ENCODE measurements at regions not wholly inside any gene's neighbourhood (a gene's known extent, or its start where the extent isn't known, plus 50 kb on each side); places are given as distances from the start of the nearest gene placed in this dataset.

- Histone ChIP-seq H3K27me3 (ENCODE audit: insufficient read depth, poor library complexity, severe bottlenecking) (peaks cover 10% of the 10 kb centered on the region), H3K4me3 (replicated peaks; ENCODE audit: insufficient read depth, low read length) (no peak overlapping the region), H3K27ac (replicated peaks) (no peak overlapping the region)
- TF ChIP-seq, protein P1, sequence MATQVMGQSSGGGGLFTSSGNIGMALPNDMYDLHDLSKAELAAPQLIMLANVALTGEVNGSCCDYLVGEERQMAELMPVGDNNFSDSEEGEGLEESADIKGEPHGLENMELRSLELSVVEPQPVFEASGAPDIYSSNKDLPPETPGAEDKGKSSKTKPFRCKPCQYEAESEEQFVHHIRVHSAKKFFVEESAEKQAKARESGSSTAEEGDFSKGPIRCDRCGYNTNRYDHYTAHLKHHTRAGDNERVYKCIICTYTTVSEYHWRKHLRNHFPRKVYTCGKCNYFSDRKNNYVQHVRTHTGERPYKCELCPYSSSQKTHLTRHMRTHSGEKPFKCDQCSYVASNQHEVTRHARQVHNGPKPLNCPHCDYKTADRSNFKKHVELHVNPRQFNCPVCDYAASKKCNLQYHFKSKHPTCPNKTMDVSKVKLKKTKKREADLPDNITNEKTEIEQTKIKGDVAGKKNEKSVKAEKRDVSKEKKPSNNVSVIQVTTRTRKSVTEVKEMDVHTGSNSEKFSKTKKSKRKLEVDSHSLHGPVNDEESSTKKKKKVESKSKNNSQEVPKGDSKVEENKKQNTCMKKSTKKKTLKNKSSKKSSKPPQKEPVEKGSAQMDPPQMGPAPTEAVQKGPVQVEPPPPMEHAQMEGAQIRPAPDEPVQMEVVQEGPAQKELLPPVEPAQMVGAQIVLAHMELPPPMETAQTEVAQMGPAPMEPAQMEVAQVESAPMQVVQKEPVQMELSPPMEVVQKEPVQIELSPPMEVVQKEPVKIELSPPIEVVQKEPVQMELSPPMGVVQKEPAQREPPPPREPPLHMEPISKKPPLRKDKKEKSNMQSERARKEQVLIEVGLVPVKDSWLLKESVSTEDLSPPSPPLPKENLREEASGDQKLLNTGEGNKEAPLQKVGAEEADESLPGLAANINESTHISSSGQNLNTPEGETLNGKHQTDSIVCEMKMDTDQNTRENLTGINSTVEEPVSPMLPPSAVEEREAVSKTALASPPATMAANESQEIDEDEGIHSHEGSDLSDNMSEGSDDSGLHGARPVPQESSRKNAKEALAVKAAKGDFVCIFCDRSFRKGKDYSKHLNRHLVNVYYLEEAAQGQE (IDR thresholded peaks at IDR 0.05; ENCODE audit: insufficient replicate concordance, low read depth): no peak
- no peak for TF ChIP-seq GABPA (IDR thresholded peaks at IDR 0.05; ENCODE audit: low read depth)
- TF ChIP-seq CTCF (IDR thresholded peaks at IDR 0.05; ENCODE audit: insufficient read depth, low read length): no peak
- TF ChIP-seq POLR2AphosphoS5 (IDR thresholded peaks at IDR 0.05; ENCODE audit: low read depth): no peak
- no peak for TF ChIP-seq SPI1 (IDR thresholded peaks at IDR 0.05; ENCODE audit: borderline replicate concordance, low read depth)
- DNase-seq (ENCODE audit: low read depth in 1 of 2, low spot score in 1 of 2): no peak
Observed at GRCh38 chr11:19370100-19370861, 129.5 kb upstream of the E2F8 start.

- H3K4me3 ChIP-seq (replicated peaks; ENCODE audit: insufficient read depth, low read length): no peak overlapping the region
- H3K27ac ChIP-seq (replicated peaks): no peak overlapping the region
- DNase-seq (ENCODE audit: low read depth in 1 of 2, low spot score in 1 of 2): no peak
- TF ChIP-seq SPI1 (IDR thresholded peaks at IDR 0.05; ENCODE audit: borderline replicate concordance, low read depth) (no peak), GABPA (IDR thresholded peaks at IDR 0.05; ENCODE audit: low read depth) (no peak), CTCF (IDR thresholded peaks at IDR 0.05; ENCODE audit: insufficient read depth, low read length) (no peak), POLR2AphosphoS5 (IDR thresholded peaks at IDR 0.05; ENCODE audit: low read depth) (no peak)
- TF ChIP-seq, protein P1 (IDR thresholded peaks at IDR 0.05; ENCODE audit: insufficient replicate concordance, low read depth): no peak
- peaks cover 10% of the 10 kb centered on the region for H3K27me3 ChIP-seq (ENCODE audit: insufficient read depth, poor library complexity, severe bottlenecking)
Observed at GRCh38 chr11:19368726-19369375, 128.1 kb upstream of the E2F8 start.

DNA sequence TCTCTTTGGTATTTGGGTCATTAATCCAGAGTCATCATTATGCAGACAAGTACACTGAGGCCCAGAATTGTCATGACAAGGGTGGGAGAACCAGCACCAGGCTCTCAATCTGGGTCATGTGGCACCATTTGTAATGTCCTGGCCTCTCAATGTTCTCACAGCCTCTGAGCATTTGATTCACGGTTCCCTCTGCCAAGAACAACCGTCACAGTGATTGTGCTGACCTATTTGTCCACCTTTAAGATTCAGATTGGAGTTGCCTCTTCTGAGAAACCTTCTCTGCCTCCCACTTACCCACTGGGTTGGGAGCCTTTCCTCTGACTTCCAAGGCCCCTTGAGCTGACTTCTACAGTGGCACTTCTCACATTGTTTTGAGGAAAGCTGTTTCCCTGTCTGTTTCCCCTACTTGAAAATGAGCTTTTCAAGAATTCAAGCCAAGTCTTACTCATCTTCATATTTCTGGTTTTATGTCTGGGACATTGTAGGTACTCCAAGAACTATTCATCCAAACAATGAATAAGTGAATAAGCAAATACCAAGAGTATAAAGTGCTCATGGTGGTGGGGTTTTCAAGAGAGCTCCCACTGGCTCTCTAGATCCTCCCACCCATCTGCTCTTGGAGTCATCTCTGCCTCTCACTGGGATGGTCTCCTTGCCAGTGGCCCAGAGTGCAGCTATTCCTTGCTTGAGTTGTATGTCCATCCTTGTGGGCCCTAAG, 126.4 kb upstream of the E2F8 start:
- DNase-seq (ENCODE audit: low read depth in 1 of 2, low spot score in 1 of 2): no peak
- Histone ChIP-seq H3K4me3 (replicated peaks; ENCODE audit: insufficient read depth, low read length) (no peak overlapping the region), H3K27me3 (ENCODE audit: insufficient read depth, poor library complexity, severe bottlenecking) (peaks cover 7% of the 10 kb centered on the region), H3K27ac (replicated peaks) (no peak overlapping the region)
- no peak for TF ChIP-seq SPI1 (IDR thresholded peaks at IDR 0.05; ENCODE audit: borderline replicate concordance, low read depth)
- no peak for TF ChIP-seq GABPA (IDR thresholded peaks at IDR 0.05; ENCODE audit: low read depth)
- TF ChIP-seq, protein P1 (IDR thresholded peaks at IDR 0.05; ENCODE audit: insufficient replicate concordance, low read depth): no peak
- no peak for TF ChIP-seq CTCF (IDR thresholded peaks at IDR 0.05; ENCODE audit: insufficient read depth, low read length)

Measured in HL-60 (cell line).